ENCODE measurements at regions not wholly inside any gene's neighbourhood (a gene's known extent, or its start where the extent isn't known, plus 50 kb on each side); places are given as distances from the start of the nearest gene placed in this dataset.

DNA sequence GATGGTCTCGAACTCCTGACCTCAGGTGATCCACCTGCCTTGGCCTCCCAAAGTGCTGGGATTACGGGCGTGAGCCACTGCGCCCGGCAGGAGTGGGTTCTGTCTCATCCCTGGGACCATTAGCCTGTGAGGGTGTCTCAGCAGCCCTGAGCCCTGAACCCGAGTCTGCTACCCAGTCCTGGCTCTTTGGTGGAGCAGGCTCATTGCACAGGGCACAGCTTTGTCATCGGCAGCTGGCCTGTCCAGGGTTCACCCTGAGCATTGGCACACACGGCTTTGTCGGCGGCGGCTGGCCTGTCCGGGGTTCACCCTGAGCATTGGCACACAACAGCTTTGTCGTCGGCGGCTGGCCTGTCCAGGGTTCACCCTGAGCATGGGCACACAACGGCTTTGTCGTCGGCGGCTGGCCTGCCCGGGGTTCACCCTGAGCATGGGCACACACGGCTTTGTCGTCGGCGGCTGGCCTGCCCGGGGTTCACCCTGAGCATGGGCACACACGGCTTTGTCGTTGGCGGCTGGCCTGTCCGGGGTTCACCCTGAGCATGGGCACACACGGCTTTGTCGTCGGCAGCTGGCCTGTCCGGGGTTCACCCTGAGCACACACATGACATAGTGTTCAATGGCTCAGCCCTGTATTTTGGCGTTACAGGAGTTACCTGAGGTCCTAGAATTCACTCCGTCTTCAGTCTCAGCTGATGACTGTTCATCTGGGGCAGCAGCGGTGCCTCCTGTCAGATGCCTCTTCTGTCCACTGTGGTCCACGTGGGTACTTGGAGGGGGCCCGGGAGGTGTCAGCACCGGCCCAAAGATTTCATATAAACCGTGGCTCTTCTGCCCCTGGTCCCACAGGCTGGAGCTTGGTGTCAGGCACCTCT lies 1082.5 kb downstream of the BRD1 start:
- Histone ChIP-seq H3K36me3 (ENCODE audit: control insufficient read depth, insufficient read depth, low read length) (no peaks in the 10 kb centered on the region), H3K4me1 (ENCODE audit: control insufficient read depth, insufficient read depth, low read length) (no peaks in the 10 kb centered on the region), H3K4me3 (ENCODE audit: low read depth in 2 of 2, low read length in 2 of 2) (no peak overlapping the region), H3K27ac (ENCODE audit: low read length) (no peak overlapping the region), H3K27me3 (ENCODE audit: control insufficient read depth, insufficient read depth, low read length) (no peaks in the 10 kb centered on the region; the same call in 1 of the 2 replicates), H3K9me3 (ENCODE audit: control insufficient read depth, insufficient read depth, low read depth, low read length) (no peaks in the 10 kb centered on the region)
- no peak for ATAC-seq
- no peak for TF ChIP-seq SIN3A (IDR thresholded peaks at IDR 0.05; ENCODE audit: borderline replicate concordance, insufficient read depth, low read depth, low read length)
- TF ChIP-seq, protein P1, sequence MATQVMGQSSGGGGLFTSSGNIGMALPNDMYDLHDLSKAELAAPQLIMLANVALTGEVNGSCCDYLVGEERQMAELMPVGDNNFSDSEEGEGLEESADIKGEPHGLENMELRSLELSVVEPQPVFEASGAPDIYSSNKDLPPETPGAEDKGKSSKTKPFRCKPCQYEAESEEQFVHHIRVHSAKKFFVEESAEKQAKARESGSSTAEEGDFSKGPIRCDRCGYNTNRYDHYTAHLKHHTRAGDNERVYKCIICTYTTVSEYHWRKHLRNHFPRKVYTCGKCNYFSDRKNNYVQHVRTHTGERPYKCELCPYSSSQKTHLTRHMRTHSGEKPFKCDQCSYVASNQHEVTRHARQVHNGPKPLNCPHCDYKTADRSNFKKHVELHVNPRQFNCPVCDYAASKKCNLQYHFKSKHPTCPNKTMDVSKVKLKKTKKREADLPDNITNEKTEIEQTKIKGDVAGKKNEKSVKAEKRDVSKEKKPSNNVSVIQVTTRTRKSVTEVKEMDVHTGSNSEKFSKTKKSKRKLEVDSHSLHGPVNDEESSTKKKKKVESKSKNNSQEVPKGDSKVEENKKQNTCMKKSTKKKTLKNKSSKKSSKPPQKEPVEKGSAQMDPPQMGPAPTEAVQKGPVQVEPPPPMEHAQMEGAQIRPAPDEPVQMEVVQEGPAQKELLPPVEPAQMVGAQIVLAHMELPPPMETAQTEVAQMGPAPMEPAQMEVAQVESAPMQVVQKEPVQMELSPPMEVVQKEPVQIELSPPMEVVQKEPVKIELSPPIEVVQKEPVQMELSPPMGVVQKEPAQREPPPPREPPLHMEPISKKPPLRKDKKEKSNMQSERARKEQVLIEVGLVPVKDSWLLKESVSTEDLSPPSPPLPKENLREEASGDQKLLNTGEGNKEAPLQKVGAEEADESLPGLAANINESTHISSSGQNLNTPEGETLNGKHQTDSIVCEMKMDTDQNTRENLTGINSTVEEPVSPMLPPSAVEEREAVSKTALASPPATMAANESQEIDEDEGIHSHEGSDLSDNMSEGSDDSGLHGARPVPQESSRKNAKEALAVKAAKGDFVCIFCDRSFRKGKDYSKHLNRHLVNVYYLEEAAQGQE (IDR thresholded peaks at IDR 0.05; ENCODE audit: insufficient read depth in 1 of 2, low read depth in 2 of 2, low read length in 1 of 2): no peak
- intact Hi-C loops (cut with micrococcal nuclease; ENCODE audit: unreplicated experiment) (no loop called here), in situ Hi-C loops (cut with HindIII; ENCODE audit: low pct_unique_long_range_greater_than_20kb, low sequenced_read_pairs) (no loop called here)
- BruUV-seq (replicated peaks): no TSS peak
- POLR2A ChIA-PET: no interaction called here
- DNase-seq (ENCODE audit: low read depth, low spot score): no peak
- CTCF ChIA-PET: no interaction called here

DNA sequence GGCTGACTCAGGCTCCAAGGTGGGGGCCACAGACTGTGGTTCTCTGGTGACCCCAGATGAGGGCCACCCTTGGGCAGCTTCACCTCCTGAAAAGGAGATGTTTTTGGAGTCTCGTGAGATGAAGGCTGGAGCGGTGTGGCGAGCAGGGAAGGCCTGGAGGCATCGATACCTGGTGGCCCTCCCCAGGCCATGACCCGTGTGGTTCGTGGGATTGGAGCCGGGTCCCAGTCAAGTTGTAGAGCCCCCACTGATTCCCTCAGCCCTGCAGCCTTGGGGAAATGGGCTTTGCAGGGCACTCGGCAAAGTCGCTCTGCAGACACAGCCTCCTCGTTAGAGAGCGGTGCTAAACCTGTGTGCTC lies 1083.4 kb downstream of the BRD1 start:
- Histone ChIP-seq H3K27ac (ENCODE audit: low read length) (no peak overlapping the region), H3K4me1 (ENCODE audit: control insufficient read depth, insufficient read depth, low read length) (no peaks in the 10 kb centered on the region), H3K9me3 (ENCODE audit: control insufficient read depth, insufficient read depth, low read depth, low read length) (no peaks in the 10 kb centered on the region), H3K27me3 (ENCODE audit: control insufficient read depth, insufficient read depth, low read length) (no peaks in the 10 kb centered on the region; the same call in 1 of the 2 replicates), H3K4me3 (ENCODE audit: low read depth in 2 of 2, low read length in 2 of 2) (no peak overlapping the region), H3K36me3 (ENCODE audit: control insufficient read depth, insufficient read depth, low read length) (no peaks in the 10 kb centered on the region)
- DNase-seq (ENCODE audit: low read depth, low spot score) (no peak), ATAC-seq (no peak)
- ChIA-PET CTCF (no interaction called here), POLR2A (no interaction called here)
- intact Hi-C loops (cut with micrococcal nuclease; ENCODE audit: unreplicated experiment) (no loop called here), in situ Hi-C loops (cut with HindIII; ENCODE audit: low pct_unique_long_range_greater_than_20kb, low sequenced_read_pairs) (no loop called here)
- no TSS peak for BruUV-seq (replicated peaks)
- no peak for TF ChIP-seq POLR2AphosphoS5 (IDR thresholded peaks at IDR 0.05; ENCODE audit: low read depth, low read length)
- TF ChIP-seq TCF7L2 (IDR thresholded peaks at IDR 0.05; ENCODE audit: low read depth, low read length): no peak
- no peak for TF ChIP-seq SIN3A (IDR thresholded peaks at IDR 0.05; ENCODE audit: borderline replicate concordance, insufficient read depth, low read depth, low read length)
- TF ChIP-seq, protein P2, sequence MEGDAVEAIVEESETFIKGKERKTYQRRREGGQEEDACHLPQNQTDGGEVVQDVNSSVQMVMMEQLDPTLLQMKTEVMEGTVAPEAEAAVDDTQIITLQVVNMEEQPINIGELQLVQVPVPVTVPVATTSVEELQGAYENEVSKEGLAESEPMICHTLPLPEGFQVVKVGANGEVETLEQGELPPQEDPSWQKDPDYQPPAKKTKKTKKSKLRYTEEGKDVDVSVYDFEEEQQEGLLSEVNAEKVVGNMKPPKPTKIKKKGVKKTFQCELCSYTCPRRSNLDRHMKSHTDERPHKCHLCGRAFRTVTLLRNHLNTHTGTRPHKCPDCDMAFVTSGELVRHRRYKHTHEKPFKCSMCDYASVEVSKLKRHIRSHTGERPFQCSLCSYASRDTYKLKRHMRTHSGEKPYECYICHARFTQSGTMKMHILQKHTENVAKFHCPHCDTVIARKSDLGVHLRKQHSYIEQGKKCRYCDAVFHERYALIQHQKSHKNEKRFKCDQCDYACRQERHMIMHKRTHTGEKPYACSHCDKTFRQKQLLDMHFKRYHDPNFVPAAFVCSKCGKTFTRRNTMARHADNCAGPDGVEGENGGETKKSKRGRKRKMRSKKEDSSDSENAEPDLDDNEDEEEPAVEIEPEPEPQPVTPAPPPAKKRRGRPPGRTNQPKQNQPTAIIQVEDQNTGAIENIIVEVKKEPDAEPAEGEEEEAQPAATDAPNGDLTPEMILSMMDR (IDR thresholded peaks at IDR 0.05): no peak
- TF ChIP-seq, protein P1 (IDR thresholded peaks at IDR 0.05; ENCODE audit: insufficient read depth in 1 of 2, low read depth in 2 of 2, low read length in 1 of 2): no peak

Data from Panc1 (cell line).